ACHN (cell line): ENCODE measurements at regions not wholly inside any gene's neighbourhood (a gene's known extent, or its start where the extent isn't known, plus 50 kb on each side); places are given as distances from the start of the nearest gene placed in this dataset.
A peak's percentile ranks its signal among the peaks of the same experiment; 100 is the strongest.
"Not testable (repeated sequence)": the region's sequence is repeated elsewhere in the genome, so short reads cannot be mapped to it uniquely, and the experiment has no call there.

ENCODE experiments used
- DNase-seq: peaks from one replicate; pipeline ENCODE4 v3.0.0-alpha.2; 2015
- in situ Hi-C: cut with HindIII; loops from 2 replicates; pipeline ENCODE4 v1.10.0; 2017; ENCODE audit warnings: low sequenced_read_pairs, low pct_ligation_motif_present, low pct_unique_long_range_greater_than_20kb

GRCh38 chr4:53713767-53714166 lies 122.5 kb upstream of the LNX1 start:
- in situ Hi-C loops = no loop called here
- DNase-seq = no peak

GRCh38 chr4:53713296-53713695 lies 122.0 kb upstream of the LNX1 start:
- in situ Hi-C loops = no loop called here
- no peak for DNase-seq

DNA sequence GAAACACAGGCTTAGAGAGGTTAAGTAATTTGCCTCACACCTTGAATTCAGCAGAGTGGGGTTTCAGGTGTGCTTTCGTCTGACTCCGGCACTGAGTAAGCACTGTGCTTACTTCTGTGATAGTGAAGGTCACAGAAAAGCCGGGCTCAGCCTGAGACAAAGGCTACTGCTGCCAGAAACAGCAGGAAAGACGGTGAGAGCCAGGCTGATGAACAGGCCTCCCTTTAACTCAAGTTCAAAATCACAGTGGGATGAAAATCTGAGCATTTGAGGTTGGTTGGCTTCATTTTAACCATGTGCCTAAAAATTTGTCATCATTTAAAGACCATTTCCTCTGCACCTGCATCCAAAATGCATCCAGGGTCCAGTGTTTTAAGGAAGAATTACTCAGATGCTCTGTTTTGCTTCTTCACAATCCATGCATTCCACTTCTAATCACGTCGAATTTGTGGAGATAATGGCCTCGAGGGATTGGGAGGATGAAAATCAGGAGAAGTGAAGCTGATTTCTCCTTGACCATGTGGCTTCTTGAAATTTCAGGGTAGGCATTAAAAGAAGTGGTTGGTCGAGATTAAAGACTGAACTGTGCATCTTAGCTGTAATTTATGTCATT lies 121.2 kb upstream of the LNX1 start:
- in situ Hi-C loops = no loop called here
- no peak for DNase-seq

- in situ Hi-C loops = no loop called here
These were observed 120.6 kb upstream of the LNX1 start for GRCh38 chr4:53711926-53712325.

DNA sequence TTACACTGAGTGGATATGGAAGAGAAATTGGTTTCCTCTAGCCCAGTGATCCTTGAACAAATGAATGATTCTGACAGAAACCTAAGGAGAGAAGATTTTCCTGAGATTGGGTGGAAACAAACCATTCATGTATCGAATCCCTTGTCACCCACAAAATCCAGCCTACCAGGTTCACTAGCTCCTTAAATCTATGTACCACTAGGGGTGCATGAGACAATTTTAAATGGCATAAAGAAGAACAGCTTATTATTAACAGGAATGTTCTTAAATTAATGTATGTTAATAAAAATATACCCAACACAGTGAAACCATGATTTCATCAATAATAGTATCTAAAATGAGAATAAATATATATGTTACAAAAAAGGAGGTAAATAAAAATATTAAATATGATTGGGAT lies 118.4 kb upstream of the LNX1 start:
- in situ Hi-C loops = no loop called here
- DNase-seq = no peak

More at GRCh38 chr4:53711926-53712325, 120.6 kb upstream of the LNX1 start:
- no peak for DNase-seq

GRCh38 chr4:53707491-53707890 lies 116.2 kb upstream of the LNX1 start:
- DNase-seq = no peak

DNA sequence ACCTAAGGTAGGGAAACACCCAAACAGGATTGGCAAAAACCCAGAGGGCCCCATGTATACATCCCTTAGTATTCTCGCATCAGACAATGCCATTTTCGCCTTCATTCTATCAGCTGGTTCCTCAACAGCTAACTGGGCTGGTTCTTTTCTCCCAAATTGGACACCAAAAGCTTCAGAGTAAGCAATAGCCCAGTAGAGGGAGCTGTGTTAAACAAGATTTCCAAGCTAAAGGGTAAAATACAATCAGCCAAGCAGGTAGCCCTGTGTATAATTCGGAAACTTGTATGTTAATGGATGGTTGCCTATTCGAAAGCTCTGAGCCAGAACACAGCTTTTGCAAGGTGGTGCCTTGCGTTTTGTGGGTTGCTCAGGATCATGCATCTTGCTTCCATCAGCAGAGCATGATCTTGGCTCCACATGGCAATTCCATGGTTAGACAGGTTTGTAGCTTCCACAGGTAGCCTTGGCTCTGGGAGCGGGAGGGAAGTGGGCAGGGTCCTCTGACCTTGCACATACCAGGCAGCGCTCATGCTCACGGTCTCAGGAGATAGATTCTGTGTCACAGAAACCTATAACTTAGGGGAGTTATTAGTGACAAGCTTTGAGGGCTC lies 115.2 kb upstream of the LNX1 start:
- DNase-seq = peak; percentile 39
- in situ Hi-C loops = no loop called here

More at GRCh38 chr4:53707491-53707890, 116.2 kb upstream of the LNX1 start:
- in situ Hi-C loops = no loop called here

DNA sequence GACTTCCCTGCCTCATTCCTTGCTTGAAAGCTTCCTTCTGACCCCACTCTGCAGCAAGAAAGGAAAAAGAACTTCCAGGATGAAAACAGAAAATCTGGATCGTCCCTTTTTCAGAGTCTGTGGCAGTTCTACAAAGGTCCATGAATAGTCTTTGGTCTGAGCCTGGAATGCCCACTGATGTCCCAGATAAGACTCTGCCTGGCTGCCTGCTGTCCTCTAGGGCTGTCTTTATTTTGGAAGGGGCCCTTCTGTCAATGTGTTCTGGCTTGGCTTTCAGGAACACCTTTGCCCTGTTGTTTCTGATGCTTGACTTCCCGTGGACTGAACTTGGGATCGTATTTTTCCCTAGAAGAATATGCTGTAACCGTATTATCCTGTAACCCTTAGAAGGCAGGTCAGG lies 114.7 kb upstream of the LNX1 start:
- no peak for DNase-seq
- in situ Hi-C loops = no loop called here

DNA sequence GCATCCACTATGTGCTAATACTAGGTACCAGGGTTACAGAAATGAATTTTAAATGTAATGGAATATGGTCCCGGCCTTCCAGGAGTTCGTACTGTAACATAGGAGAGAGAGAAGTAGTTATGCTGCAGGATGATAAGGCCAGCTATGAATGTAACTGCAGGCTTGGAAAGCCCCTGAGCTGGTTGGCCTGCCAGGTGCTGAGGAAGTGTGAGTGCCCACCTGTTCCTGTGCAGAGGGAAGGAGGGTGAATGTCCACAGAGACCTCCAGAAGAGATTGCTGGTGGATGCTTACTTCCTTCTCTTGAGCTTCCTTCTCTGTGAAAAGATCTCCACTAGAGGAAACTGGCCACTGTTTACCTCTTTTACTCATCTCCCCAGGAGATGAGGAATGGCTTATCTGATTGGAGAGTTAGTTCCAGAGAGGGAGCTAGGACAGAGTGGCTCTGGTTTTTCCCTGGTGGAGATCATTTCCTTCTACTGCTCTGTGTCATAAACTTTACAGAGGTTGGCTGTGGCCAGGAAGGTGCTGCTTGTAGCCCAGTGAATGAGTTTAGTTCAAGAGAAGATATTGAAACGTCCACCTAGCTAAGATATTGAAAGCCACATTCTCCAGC lies 114.0 kb upstream of the LNX1 start:
- in situ Hi-C loops = no loop called here
- DNase-seq = no peak

DNA sequence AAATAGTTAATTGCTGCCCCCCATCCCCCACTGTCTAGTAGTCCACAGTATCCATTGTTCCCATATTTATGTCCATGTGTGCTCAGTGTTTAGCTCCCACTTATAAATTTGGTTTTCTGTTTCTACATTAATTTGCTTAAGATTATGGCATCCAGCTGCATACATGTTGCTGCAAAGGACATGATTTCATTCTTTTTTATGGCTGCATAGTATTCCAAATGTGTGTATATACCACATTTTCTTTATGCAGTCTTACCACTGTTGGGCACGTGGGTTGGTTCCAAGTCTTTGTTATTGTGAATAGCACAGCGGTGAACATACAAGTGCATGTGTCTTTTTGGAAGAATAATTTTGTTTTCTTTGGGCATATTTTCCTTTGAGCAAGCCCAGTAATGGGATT lies 113.0 kb upstream of the LNX1 start:
- in situ Hi-C loops = no loop called here
- DNase-seq = no peak

- in situ Hi-C loops = no loop called here
- DNase-seq = no peak
These were observed 112.0 kb upstream of the LNX1 start for GRCh38 chr4:53703267-53703655.

- peak; percentile 9 for DNase-seq
- in situ Hi-C loops = no loop called here
These were observed 111.3 kb upstream of the LNX1 start for GRCh38 chr4:53702334-53703266.

DNA sequence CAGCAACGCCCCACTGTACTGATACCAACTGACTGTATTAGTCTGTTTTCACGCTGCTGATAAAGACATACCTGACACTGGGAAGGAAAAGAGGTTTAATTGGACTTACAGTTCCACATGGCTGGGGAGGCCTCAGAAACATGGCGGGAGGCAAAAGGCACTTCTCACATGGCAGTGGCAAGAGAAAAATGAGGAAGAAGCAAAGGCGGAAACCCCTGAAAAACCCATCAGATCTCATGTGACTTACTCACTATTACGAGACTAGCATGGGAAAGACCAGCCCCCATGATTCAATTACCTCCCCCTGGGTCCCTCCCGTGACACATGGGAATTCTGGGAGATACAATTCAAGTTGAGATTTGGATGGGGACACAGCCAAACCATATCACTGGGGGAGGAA lies 110.0 kb upstream of the LNX1 start:
- in situ Hi-C loops, DNase-seq: not testable (repeated sequence)

DNA sequence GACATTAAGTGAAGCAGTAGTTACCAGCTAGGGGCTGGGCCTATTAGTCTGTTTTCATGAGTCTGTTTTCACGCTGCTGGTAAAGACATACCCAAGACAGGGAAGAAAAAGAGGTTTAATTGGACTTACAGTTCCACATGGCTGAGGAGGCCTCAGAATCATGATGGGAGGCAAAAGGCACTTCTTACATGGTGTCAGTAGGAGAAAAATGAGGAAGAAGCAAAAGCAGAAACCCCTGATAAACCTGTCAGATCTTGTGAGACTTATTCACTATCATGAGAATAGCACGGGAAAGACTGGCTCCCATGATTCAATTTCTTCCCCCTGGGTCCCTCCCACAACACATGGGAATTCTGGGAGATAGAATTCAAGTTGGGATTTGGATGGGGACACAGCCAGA lies 108.0 kb upstream of the LNX1 start:
- in situ Hi-C loops, DNase-seq: not testable (repeated sequence)

DNA sequence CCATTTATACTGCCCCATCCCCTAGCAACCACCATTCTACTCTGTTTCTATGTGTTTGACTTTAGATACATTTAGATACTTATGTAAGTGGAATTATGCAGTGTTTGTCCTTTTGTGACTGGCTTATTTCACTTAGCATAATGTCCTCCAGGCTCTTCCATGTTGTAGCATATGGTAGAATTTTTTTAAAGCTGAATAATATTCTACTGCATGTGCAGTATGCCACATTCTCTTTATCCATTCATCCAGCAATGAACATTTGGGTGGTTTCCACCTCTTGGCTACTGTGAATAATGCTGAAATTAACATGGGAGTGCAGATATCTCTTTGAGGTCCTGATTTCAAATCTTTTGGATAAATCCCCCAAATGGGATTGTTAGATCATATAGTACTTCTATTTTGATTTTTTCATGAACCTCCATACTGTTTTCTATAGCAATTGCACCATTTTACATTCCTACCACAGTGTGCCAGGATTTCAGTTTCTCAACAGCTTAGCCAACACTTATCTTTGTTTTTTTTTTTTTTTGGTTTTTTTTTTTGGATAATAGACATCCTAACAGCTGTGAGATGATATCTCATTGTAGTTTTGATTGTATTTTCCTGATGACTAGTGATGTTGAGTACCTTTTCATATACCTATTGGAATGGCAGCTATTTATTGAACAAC lies 105.9 kb upstream of the LNX1 start:
- no peak for DNase-seq
- in situ Hi-C loops = no loop called here

DNA sequence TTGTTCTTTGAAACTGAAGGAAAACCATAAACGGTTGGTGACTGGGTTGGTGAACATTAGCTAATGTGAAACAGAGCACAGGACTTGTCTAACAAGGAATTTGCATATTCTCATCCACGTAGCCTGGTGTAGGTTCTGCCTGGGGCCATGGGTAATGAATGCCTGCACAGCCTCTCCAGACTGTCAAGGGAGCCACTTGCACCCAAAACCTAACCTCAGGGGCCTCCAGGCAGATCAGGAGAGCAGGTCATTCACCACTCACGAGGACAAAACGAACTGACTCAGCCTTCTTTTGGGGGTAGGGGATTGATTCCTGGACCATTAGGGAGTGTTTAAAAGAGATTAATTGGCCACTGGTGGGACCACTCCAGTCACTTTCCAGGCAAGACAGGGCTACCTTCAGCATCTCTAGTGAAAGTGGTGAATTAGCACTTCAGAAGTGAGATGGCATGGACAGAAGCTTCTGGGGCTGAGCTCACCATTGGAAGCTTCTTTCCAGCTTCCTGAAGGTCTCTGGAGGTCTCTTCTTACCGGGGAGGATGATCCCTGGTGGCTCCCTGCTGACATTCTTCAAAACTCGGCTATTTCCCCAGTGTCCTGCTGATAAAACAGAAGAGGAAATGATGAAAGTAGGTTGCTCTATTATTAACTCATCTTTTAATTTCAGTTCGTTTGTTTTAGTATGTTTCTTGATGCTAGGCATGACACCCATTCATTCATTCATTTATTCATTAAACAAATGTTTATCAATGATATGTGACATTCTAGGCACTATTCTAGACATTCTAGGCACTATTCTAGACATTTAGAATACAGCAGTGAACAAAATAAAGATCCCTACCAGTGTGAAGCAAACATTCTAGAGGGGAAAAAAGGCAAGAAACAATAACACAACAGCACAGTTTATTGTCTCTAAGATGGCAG lies 104.5 kb upstream of the LNX1 start:
- in situ Hi-C loops = no loop called here
- DNase-seq = no peak

DNA sequence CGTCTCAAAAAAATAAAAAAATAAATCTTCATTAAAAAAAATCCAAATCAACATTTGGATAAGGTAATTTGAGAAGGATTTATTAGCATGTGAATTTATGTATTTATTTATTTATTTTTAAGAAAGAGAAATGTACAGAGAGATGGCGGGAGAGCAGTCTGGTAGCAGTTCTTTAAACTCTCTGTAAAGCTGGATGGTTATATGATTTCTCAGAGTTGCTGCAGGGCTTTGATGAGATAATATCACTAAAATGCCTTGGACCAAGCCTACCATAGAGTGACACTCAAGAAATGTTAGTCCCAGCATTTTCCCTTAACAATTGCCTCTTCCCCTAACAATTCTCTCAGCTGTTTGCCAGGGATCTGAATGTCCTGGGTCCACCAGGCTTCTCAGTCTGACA lies 103.4 kb upstream of the LNX1 start:
- DNase-seq = no peak
- in situ Hi-C loops = no loop called here

GRCh38 chr4:53693909-53694308 lies 102.6 kb upstream of the LNX1 start:
- in situ Hi-C loops = no loop called here
- DNase-seq = no peak
